NCI-H187 (cell line): ENCODE measurements at regions not wholly inside any gene's neighbourhood (a gene's known extent, or its start where the extent isn't known, plus 50 kb on each side); places are given as distances from the start of the nearest gene placed in this dataset.
"Not testable (repeated sequence)": the region's sequence is repeated elsewhere in the genome, so short reads cannot be mapped to it uniquely, and the experiment has no call there.

Experiments used
- DNase-seq, 2 experiments: peaks; one replicate each; lab custom pipeline; 2025; lab: John Stamatoyannopoulos, UW

DNA sequence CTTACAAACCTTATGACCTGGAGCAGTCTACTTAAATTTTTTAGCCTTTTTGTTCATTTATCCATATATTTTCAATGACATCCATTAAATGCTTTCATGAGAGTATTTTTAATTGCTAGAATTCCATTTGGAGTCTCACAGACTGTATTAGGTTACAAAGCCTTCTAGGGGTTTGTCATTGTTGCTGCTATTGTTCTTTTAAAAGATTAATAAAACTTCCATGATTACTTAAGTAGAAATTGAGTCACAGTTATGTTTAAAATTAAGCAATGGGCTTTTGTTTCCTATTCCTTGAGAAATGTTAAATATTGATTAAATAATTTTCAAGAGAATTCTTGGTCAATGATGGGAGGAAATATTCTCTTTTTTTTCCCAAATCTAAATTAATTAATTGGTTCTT lies 1408.4 kb upstream of the RAG2 start:
- no peak for DNase-seq

DNA sequence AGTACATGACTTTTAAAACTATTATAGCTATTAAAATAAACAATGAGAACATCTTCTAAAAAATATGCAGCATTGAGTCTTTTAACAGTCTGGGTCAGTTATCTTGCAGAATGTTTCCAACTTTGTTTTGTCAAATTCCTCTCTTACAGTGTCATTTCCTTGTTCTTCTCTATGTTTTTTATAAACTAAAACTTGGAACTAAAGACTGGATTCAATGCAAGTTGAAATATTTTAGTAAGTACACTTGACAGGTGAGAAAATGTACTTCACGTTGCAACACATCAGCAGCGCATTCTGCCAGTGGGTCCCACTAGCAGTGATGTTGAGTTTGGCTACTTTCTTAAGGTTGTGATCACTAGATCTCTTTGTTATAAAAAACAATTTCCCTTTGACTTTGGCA lies 1407.6 kb upstream of the RAG2 start:
- no peak for DNase-seq

DNA sequence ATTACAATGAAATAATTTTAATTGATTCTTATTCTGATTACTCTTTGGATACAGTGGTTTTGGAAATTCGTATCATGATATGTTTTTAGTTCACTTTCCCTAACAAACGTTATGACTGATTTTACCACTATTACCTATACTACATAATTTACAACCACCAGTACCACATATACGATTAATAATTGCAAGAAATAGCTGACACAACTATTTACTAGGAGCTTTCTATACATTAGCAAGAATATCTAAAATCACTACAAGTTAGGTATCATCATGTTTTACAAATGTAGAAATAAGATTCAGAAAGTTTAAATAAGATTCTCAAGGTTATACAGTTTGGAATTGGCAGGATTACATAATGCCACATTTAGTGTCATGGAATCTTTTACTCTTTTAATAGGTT lies 1401.1 kb upstream of the RAG2 start:
- no peak for DNase-seq

DNA sequence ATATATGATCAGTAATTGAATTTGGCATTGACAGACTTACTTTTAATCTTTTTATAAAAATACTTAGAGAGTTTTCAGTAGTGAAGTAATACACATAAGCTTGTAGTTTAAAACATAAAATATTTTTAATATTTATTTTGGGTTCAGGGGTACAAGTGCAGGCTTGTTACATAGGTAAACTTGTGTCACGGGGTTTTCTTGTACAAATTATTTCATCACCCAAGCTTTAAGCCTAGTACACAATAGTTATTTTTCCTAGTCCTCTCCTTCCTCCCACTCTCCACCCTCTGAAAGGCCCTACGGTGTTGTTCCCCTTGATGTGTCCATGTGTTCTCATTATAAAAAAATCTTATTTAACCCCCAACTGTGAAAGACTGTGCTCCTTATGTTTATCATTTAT lies 1397.8 kb upstream of the RAG2 start:
- DNase-seq = no peak

DNA sequence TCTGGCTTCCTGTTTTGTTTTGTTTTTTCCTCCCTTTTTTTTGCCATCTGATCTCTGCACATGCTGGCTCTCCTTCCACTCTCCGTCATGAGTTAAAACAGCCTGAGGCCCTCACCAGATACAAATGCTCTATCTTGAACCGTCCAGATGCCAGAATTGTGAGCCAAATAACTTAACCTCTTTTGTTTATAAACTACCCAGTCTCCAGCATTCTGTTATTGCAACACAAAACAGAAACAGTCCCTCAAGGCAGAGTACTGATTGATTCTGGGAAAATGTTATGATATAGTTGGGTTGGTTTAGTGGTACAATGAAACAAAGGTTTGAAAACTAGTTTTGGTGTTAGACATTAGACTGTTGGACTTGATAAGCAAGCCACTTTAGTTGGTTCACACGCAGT lies 1390.0 kb upstream of the RAG2 start:
- no peak for DNase-seq

DNA sequence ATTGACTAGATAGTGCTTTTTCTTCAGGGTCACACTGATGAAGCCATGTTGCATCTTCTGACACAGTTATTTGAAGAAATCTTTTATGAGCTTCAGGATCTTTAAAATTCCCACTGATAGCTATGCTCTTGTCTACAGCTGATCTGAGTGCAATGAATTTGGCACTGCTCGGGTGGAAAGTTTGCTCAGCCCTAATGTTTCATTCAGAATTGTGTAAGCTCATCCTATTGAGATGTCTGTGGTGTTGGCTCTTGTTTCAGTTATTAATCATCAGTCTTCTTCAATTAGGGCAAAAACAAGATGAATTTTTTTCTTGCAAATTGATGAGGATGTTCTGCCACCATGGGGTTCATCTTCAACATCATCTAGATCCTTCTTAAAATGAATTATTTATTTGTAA lies 1387.0 kb upstream of the RAG2 start:
- DNase-seq = no peak

DNA sequence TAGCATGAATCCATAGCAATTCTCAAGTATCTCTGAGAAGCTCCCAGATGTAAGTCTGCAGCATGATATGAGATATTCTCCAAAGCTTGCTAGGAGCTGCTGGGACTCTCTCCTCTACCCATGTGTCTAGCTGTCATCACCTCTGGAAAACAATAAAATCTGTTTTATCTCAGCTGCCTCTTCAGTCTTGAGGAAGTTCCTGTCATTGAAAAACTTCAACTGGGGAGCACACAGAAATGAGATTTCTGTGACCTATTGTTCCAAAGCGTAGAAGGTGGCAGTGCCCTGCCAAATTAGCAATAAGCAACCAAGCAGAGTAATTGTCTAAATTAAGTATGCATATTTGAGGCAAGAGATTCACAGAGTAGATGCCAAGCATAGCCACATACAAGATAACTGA lies 1380.6 kb upstream of the RAG2 start:
- DNase-seq = no peak

DNA sequence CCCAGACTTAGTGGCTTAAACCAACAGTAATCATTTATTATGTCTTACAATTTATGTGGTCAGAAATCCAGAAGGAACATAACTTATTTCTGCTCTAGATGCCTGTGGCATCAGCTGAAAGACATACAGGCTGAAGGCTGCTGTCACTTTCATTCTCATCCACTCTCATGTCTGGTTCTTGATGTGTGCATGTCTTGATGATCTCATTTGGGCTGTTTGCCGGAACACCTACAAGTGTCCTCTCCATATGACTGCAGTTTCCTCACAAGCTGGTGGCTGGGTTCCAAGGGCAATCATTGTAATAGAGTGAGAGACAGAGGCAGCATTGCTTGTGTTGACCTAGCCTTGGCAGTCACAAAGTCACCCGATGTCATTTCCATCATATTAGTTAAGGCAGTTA lies 1375.9 kb upstream of the RAG2 start:
- no peak for DNase-seq

DNA sequence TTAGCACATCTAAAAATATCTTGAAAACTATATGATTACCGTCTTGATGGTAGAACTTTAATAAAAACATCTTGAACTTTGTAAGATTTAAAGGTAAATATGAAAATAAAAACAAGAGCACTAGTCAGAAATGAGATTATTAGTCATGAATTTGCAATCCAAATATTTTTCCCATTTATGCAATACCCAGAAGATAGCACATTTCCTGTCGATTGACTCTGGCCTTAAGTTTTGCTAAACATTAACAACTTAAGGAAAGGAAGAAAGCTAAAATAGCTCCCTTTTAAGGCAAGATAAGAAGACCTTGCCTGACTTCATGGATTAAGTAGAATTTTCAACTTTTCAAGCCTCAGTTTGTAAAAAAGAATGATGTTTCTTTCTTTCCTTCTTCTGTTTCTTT lies 1374.7 kb upstream of the RAG2 start:
- no peak for DNase-seq

DNA sequence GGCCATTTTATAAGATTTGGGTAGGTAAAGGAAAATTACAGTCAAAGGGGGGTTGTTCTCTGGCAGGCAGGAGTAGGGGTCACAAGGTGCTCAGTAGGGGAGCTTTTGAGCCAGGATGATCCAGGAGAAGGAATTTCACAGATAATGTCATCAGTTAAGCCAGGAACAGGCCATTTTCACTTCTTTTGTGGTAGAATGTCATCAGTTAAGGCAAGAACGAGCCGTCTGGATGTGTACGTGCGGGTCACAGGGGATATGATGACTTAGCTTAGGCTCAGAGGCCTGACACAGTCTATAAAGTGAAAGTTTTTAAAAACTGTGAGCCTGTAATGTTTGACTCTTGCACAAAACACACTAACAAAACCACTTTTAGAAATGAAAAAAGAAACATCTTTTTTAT lies 1371.3 kb upstream of the RAG2 start:
- not testable (repeated sequence) for DNase-seq

DNA sequence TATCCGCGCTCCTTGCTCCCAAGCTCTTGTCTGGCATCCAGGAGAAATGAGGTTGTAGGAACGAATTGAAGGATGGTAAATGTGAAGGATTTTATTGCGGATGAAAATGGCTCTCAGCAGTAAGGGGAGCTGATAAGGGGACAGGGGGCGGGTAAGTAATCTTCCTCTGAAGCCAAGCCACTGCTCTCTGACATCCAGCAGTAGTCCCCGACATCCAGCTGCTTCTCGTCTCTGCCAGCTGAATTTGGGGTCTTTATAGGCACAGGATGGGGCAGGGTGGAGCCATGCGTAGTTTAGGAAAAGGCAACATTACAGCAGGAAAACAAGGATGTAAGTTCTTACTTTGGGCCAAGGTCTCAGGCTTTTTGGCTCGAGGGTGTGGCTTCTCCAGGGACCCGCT lies 1370.1 kb upstream of the RAG2 start:
- no peak for DNase-seq

DNA sequence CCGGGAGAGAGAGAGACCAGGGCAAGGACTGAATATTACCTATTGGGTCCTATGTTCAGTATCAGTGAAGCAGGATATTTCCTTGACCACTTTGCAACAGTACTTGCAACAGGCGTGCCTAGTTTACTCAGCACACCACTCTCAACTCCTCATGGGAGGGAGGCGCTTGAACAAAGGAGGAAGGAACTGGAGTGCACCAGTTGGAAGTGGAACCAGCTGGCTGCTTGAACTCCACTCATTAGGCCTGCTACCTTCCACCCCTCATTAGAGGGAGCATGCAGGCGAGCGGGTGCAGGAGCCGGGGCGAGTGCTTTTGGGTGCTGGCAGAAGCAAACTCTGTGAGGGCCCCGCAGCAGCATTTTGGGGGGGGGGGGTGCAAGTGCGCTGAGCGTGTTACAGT lies 1369.6 kb upstream of the RAG2 start:
- no peak for DNase-seq

DNA sequence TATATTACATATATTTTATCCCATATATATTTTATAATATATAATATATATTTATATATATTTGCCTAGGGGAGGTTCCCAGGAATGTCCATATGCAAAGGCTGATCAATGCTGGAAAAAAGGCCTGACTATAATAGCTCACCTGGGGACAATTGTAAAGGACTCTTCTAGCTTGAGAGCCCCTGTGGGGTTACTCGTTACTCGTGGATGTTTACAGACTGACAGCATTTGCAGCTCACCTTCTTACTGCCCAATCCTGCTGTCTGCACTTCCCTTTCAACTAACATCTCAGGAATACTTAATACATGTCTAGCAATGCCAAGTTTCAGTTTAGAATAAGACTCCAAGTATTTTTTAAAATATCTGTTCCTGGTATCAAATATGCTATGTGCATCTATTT lies 1365.4 kb upstream of the RAG2 start:
- DNase-seq = no peak

DNA sequence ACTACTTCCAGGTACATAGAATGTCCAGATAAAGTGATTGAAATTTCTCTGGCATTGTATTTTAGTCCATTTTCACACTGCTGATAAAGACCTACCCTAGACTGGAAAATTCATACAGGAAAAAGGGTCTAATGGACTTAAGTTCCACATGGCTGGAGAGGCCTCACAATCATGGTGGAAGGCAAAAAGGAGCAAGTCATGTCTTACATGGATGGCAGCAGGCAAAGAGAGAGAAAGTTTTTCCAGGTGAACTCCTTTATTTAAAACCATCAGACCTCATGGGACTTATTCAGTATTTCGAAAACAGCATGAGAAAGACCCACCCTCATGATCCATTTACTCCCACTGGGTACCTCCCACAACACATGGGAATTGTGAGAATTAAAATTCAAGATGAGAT lies 1359.7 kb upstream of the RAG2 start:
- no peak for DNase-seq

DNA sequence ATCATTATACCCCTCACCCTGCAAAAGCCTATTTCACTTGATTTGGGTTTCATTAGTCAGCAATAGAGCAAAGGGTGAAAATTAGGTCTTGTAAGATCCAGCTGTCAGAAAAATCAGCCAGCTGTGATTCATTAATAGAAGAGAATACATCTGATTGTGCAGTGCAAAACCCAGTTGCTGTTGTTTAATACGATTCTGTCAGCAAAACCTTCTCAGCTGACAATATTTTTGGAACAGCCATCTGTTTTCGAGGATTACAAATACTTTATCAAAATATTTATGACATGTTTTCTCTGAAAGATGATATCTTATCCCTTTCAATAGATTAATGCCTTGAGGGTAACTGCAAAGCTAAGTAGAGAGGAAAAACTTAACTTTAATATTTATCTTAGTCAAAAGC lies 1354.0 kb upstream of the RAG2 start:
- DNase-seq = no peak

DNA sequence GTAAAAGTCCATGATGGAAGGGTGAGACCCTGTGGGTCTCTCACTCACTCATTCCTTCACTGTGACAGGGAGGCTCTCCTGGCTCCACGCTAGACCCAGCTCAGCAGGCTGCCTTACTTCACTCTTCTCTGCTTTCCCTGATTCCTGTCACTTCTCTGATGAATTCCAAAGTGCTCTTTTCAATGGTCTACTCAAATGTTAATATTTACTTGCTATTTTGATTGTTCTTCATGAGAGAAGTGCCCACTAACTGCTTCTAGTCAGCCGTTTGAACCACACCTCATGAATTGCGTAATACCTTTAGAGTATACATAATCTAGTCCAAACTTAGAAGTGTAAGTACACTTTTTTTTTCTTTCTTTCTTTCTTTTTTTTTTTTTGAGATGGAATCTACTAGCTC lies 1350.2 kb upstream of the RAG2 start:
- no peak for DNase-seq

DNA sequence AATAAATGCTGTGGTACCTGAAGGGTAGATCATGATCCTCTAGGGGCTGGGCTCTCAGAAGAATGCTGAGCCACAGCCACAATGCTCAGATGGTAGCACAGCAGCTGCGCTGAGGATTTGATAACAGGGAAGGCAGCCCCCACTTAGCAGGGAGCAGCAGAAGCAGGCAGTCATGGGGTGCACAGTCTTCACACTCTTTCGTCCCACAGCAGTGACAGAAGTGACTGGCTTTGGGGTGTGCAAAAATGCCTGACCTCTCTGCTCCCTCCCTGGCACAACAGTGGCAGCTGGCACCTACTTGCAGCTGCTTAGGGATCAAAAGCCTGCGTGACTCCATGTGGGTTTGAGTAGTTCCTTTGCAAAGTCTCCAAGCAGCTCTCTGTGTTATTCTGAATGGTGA lies 1349.8 kb upstream of the RAG2 start:
- DNase-seq = no peak

DNA sequence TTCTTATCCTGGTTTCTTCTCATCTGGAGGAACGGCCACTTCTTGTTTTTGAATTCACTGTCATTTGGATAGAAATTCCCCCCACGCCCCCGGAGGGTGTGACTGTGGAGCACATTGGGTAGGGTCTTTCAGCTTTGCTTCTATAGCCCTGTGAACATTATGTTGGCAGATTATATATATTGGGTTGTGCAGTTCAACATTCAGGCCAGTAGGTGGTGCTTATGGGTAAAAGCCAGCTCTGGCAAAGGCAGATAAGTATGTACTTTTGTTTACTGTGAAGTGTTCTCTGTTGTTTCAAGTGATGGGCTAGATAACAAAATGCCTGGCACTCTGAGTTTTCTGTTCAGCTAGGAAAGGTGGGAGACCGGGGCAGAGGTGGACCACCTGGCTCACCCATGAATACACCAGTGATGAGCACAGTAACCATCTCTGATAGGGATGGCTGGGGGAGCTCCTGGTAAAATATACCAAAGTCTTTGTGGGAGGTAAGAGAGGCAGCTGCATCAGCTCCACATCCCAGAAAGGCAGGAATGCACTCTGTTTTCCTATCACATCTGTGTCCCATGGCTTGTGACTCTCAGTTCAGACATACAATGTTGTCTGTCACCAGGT lies 1348.2 kb upstream of the RAG2 start:
- DNase-seq = no peak

DNA sequence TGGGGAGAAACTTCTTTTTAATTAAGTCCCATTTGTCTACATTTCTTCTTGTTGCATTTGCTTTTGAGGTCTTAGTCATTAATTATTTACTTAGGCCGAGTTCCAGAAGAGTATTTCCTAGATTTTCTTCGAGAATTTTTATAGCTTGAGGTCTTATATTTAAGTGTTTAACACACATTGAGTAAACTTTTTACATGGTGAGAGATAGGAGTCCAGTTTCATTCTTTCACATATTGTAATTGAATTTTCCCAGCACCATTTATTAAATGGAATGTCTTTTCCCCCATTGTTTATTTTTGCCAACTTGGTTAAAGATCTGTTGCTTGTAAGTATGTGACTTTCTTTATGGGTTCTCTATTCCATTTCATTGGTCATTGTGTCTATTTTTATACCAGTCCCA lies 1344.0 kb upstream of the RAG2 start:
- no peak for DNase-seq

DNA sequence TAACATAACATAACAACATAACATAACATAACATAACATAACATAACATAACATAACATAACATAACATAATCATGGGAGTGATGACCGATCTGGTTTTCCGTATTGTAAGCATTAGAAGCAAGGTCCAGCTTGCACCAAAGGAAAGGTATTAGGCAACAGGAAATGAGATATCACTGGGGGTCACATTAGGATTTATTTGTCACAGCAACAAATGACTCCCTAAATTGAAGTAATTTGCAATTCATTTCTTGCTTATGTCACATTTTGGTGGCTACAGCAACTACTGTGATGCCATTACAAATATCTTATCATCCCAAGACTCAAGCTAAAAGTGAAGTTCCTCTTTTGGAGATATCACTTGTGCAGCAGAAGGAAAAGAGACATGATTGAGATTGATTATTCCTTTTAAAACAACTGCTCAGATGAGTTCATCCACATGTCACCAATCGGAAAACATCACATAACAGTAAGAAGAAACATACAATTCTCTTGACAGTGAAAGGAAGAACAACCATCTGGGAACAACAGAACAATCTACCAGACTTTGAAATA lies 1331.1 kb upstream of the RAG2 start:
- no peak for DNase-seq

DNA sequence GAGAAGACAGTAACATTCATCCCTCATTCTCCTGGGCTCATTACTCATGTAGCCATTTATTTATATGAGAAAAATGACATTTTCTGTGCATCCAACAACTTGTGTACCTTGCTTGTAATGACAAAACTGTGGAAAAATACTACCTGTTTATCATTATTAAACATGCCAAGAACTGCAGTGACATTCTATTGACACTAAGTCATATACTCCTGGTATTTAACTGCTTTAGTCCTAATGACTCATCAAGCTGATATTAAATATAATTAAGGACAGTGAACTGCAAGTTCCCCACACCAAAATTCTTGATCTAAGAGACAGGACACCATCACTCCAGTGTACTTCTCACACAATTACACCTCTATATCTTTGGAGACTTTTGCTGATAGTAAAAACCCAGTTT lies 1328.7 kb upstream of the RAG2 start:
- no peak for DNase-seq

DNA sequence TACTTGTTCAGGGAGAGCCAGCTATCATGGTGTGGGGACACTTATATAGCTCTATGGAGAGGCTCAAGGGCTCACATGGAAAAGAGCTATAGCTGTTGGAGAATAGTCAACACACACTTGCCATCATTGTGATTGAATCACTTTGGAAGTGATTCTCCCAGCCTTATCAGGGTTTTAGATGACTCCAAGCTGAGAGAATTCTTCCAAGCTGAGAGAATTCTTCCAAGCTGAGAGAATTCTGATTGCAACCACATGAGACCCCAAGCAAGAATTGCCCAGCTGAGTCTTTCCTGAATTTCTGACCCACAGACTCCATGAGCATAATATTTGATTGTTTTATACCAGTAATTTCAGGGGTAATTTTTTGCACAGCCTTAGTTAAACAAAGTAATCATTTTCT lies 1318.3 kb upstream of the RAG2 start:
- no peak for DNase-seq

DNA sequence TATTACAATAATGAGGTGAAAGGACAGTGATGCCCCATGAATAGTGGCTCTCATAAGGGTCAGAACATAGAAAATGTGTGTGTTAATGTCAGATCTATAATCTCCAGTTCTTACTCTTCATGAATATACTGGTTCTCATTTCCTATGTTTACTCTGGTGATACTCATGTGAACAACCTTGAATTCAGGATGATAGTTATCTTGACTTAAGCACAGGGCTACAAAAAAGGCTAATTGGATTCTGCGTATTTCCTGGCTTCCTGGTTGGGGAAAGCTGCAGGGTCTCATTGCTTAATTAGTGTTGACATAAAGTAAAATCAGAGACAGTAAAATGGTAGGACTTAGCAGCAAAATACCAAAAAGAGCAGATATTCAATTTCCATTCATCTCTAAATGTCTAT lies 1316.8 kb upstream of the RAG2 start:
- no peak for DNase-seq

DNA sequence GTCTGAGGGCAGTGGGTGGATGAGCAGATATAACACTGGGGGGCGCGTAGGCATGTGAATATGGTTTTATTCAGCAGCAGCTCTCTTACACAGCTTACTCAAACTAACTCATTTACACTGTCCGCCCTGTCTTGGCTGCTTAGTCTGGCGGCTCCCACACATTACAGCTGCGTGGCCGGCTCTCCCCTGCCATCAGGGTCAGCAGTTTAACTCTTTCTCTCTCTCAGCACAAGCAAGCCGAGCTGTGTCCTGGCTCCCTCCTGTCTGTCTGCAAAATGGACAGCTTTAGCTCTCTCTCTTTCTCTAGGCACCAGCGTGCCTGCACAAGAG lies 1310.1 kb upstream of the RAG2 start:
- no peak for DNase-seq
